Glomerular visceral epithelial cell (primary cell): ENCODE measurements at regions not wholly inside any gene's neighbourhood (a gene's known extent, or its start where the extent isn't known, plus 50 kb on each side); places are given as distances from the start of the nearest gene placed in this dataset.

Source experiments
- DNase-seq: peaks from one replicate; pipeline ENCODE4 v3.0.0-alpha.2; 2016; ENCODE audit errors: extremely low spot score

GRCh38 chr3:109532257-109533216 lies 195.2 kb upstream of the DPPA4 start:
- peak; percentile 67 for DNase-seq

DNA sequence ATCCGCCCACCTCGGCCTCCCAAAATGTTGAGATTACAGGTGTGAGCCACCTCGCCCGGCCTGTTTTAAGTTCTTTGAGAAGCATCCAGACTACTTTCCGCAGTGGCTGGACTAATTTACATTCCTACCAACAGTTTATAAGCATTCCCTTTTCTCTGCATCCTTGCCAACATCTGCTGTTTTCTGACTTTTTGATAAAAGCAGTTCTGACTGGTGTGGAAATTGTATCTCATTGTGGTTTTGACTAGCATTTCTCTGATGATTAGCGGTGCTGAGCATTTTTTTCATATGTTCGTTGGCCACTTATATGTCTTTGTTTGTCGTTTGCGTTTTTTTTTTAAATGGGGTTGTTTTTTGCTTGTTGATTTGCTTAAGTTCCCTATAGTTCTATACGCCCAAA lies 208.4 kb upstream of the DPPA4 start:
- no peak for DNase-seq

DNA sequence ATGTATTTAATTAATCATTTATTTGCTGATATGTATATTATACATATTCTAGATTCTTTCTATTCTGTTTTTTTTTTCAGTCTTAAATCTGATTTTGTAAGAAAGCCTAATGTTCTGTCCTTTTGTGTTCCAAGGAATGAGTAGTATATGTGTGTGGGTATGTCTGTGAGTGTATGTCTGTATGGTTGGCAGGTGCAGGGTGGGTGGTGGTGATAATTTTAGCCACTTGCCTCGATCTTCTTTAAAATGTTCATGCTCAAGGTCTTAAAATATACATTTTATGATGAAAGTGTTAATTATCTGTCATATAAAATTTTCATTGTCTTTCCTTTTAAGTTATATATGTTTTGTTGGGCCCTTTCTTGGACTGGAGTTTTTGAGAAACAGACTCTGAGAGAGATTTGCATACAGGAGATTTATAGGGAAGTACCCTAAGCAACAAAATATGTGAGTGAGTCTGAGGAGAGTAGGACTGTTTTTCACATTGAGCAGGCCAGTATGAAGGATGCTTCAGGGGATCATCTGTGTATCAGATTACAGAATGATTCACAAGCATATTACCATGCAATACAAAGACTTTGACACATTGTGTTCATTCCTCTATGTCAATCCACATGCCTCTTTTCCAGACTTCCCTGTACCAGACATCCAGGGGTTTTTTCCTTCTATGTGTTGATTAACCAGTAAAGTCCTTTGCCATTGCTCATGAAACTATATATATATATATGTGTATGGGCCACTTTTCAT lies 211.0 kb upstream of the DPPA4 start:
- DNase-seq, result peak; percentile 18

DNA sequence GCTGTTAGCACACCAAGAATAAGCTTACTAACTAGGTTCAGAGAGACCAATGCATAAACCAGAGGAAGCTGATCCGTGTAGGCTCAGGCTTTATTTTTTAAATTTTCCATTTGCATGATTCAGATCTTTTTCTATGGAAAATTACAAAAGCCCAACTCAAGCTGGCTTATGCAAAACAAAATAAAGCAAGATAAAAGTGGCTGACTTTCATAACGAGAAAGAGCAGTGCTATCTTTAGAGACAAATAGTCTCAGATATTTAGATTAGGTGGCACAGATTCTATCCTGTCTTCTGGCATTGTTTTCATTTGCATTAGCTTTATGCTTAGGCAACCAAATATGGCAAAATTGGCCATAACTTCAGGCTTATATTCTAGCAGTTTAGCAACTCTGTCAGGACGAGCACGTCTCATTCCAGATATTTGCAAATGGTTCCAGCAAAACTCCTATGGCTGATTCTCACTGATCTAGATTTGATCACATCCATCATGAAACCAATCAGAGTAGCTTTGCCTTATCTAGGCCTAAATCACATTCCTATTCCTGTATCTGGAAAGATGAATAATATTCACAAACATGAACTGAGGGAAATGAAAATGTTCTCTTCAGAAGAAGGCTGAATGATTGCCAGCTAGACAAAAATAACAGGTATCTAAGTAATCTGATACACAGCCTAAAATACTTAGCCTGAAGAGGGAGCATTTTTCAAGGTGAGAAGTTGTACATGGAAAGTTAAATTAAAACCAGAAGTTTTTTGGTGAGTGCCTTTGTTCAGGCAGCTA lies 216.4 kb upstream of the DPPA4 start:
- DNase-seq, result no peak

- DNase-seq, result no peak
These were observed 222.0 kb upstream of the DPPA4 start for GRCh38 chr3:109559389-109559788.

DNA sequence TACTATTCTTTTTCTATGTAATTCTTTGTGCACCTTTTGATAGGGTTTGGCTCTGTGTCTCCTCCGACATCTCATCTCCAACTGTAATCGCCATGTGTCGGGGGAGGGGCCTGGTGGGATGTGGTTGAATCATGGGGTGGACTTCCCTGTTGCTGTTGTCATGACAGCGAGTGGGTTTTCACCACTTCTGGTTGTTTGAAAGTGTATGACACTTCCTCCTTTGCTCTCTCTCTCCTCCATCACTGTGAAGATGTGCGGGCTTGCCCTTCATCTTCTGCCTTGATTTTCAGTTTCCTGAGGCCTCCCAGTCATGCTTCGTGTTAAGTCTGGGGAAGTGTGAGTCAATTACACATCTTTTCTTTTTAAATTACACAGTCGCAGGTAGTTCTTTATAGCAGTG lies 225.8 kb upstream of the DPPA4 start:
- no peak for DNase-seq

DNA sequence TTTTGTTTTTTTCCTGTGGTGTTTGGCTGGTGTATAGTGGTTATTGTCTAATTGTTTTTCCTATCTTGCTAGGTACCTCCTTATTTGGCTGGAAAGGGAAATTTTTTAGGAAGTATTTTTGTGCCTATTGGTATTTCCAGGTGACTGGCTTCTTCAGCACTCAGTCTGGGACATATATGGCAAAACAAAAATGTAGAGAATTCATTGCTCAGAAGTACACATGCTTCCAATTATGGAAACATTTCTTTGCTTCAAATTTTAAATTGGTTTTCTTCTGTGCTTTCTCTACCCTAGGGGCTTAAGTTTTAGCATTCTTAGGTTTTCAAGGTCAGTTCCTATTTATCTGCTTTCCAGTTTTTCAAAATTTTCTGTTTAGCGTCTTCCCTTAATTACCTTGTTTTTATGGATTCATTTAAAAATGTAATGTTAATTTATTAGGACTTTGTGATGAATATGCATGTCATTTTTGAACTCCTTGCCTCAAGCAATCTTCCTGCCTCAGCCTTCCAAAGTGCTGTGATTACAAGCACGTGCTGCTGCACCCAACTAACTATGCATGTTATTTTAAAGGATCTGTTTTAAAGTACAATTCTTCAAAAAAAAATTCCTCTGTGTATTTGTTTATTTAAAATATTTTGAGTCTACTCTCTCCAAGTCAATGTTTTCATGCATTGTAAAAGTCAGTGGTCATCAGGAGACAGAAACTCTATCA lies 231.9 kb upstream of the DPPA4 start:
- no peak for DNase-seq

DNA sequence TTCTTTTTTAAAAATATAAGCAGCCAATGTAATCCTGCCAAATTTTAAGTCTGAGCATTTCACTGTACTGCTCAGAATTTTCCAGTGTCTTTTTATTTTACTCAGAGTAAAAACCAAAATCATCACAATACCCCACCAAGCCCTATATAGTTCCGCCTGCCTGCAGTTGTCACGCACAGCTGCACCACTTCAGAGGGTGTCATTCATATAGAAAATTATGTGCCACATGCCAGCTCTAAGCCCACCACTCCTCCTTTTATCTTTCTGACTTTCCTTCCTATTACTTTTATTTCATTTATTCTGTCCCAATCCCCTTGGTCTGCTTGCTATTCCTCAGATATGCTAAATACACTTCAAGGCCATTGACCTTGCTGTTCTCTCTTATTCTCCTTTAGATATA lies 233.1 kb upstream of the DPPA4 start:
- no peak for DNase-seq

DNA sequence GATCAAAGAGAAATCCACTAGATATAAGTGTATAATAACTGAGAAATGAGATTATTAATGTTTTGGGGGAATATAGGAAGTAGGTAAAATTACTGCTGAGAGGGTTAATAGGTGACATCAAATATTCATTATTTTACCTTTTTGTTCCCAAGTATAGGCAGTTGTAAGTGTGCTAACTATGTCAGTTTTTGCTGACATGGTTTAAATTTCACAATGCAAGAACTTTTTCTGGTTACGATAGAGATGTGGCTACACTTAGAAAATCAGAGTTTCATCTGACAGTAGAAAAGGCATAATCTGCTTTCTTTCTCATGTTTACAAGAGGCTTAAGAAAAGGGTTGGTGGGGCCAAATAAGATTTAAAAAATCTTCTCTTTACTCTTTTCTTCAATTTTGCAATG lies 235.0 kb upstream of the DPPA4 start:
- no peak for DNase-seq

DNA sequence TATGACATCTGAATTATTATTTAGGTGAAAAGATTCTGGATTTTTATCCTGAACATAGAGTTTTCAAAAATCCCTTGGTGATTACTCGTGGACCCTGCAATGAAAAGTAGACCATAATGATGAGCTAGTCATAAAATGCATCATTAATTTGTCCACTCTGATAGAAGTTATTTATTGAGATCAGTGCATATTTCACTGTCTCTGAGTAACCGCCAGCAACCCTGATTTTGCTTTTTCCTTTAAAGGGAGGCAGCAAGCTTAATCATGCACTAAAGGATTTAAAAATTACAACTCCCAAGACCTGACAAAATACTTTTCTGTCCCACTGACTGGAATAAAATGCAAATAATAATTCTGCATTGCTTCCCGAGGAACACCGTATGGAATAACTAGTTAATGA lies 259.6 kb upstream of the DPPA4 start:
- no peak for DNase-seq

DNA sequence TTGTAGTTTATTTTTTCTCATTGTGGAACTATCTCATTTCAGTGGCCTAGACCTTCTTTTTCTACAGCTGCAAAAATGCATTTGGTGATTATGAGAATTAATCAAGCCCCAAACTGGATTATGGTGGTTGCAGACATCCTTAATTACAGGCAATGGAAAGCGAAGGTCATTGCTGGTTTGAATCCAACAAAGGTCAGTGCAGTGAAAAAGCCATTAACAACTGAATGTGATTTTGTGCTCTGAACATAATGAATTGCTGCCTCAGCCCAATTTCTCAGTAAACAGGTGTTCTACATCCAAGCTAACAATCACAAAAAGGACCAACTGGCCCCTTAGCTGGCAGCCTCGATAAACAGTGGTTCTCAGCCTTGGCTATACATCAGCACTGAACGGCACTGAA lies 260.1 kb upstream of the DPPA4 start:
- DNase-seq, result no peak

DNA sequence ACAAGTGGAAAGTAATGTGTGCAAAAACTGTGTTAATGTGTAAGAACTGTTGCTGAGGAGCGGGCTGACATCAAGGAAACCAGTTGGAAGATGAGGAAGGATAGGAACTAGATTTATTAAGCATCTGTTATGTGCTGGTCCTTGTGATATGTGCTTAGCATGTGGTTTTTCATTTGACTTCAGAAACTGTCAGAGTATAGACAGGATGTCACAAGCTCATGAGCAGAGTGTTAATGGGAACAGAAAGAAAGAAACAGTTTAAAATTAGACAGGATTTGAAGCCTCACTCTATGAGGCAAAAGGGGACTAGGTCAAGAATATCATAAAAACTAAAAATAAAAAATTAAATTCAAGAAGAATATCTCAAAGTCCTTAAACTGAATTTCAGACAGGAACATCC lies 270.6 kb upstream of the DPPA4 start:
- DNase-seq, result no peak

DNA sequence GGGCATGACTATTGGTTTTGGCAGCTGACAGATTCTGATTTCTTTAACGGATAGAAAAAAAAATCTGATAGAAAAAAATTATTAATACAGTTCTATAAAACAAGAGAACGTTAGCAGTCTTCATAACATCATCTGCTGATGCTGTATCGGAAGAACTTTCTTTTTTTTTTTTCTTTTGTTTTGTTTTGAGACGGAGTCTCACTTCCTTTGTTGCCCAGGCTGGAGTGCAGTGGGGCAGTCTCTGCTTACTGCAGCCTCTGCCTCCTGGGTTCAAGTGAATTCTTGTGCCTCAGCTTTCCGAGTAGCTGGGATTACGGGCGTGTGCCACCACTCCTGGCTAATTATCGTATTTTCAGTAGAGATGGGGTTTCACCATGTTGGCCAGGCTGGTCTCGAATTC lies 271.2 kb upstream of the DPPA4 start:
- no peak for DNase-seq

DNA sequence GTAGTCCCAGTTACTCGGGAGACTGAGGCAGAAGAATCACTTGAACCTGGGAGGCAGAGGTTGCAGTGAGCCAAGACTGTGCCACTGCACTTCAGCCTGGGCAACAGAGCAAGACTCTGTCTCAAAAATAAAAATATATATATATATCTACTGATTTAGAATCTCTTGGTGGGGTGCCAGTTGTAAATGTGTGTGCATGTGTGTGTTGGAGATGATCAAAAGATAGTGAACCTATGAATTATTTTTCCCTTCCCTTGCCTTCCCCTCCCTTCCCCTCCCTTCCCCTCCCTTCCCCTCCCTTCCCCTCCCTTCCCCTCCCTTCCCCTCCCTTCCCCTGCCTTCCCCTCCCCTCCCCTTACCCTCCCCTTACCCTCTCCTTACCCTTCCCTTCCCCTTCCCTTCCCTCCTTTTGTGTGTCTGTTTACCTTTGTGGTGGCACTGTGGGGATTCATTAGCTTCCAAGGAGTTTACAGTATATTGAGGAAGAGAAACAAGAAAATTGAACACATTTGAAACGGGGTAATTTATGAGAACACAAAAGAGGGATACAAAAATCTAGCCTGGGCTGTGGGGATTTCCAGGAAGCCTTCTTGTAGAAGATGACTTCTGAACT lies 281.5 kb upstream of the DPPA4 start:
- no peak for DNase-seq

GRCh38 chr3:109631897-109632296 lies 294.6 kb upstream of the DPPA4 start:
- no peak for DNase-seq

DNA sequence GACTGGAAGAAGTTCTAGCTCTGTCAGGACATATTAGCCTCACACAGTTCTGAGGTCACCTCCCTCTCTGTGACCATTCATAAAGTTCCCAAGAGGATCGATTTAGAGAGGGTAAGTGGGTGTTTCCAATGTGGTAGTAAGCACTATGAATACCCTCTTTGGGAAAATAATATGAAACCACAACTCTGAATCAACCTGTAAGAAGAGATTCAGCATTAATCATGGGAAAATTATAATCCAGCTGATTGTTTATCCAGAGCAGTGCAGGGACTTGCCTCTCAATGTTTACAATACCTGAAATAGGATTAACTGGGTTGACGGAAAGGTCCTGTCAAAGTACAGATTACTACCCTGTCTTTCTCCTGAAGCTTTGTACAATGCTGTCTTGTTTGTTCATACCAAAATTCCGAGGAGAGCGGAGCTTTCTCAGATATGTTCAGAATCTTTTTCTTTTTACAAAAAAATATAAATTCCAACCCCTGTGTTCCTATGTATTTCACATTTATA lies 302.9 kb upstream of the DPPA4 start:
- DNase-seq, result no peak

DNA sequence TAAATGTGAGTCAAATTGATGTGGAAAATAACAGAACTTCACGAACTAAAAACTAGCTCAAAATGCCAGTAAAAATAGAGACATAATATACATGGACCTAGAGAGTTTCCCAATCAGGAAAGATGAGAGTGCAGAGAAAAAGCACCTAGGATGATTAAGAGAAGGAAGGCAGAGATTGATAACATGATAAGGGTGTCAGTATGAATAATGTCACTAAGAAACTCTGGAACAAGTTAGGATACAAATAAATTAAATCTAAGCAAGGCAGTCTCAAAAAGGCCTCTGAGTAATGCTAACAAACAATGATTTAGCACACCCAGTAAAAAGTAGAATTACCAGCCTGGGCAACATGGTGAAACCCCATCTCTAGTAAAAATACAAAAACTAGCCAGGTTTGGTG lies 304.7 kb upstream of the DPPA4 start:
- no peak for DNase-seq

DNA sequence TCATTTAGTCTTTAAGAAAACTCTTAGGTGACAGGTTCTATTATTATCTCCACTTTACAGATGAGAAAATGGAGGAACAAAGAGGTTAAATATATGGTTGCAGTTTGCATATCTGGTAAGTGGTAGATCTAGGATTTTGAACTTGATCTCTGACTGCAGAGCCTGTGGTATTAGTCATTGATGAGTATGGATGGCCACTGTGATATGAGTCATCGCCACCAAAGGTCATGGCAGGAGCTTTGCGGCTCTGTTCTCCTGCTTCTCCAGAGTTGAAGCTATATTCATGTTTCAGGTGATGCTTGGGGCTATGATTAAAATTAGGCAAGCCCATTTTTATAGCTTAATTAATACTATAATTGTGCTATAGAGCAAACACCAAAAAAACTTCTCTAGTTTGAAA lies 306.2 kb upstream of the DPPA4 start:
- peak; percentile 57 for DNase-seq

GRCh38 chr3:109644332-109644731 lies 307.0 kb upstream of the DPPA4 start:
- no peak for DNase-seq

DNA sequence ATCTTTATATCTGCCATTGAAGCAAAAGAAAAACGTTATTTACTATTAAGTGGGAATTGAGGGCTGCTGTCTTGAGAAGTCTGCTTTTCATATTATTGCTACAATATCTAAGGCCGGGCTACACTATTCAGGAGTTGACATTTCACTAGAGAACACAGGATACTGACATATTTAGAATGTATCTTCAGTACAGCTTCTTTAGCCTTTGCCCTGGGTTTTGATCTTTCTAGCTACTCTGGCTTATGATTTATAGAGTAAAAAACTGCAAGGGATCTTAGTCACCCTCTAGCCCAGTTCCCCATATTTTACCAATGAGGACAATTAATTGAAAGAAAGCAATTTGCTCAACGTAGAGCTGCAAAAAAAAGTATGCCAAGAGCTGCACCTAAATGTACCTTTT lies 307.4 kb upstream of the DPPA4 start:
- DNase-seq, result peak; percentile 0

GRCh38 chr3:109648027-109648426 lies 310.7 kb upstream of the DPPA4 start:
- DNase-seq, result no peak
